Activated CD4-positive, alpha-beta T cell treated with anti-CD3 and anti-CD28 coated beads, Interleukin-2, amount 10 ng/mL, durations not matched to agents 7 days and 5 days (primary cell): ENCODE measurements at regions not wholly inside any gene's neighbourhood (a gene's known extent, or its start where the extent isn't known, plus 50 kb on each side); places are given as distances from the start of the nearest gene placed in this dataset.

Experiments
- CTCF ChIA-PET: fragments of 350-600 bp; sonication (Branson Sonifier 250); formaldehyde crosslinking; loops from one replicate; lab custom pipeline; 2021; ENCODE audit warnings: antibody characterized with exemption; lab: Charles Lee
- POLR2A ChIA-PET: fragments of 350-600 bp; sonication (Branson Sonifier 250); formaldehyde crosslinking; loops from one replicate; lab custom pipeline; 2021; ENCODE audit warnings: antibody characterized with exemption; lab: Charles Lee
- DNase-seq: peaks from one replicate; pipeline ENCODE4 v3.0.0-alpha.2; 2020
- H3K27ac Mint-ChIP-seq: one replicate; pipeline ENCODE4 v1.8.0; 2021; ENCODE audit warnings: mild to moderate bottlenecking, moderate library complexity, mixed read lengths
- H3K27me3 Mint-ChIP-seq: one replicate; pipeline ENCODE4 v1.8.0; 2021; ENCODE audit warnings: mixed read lengths
- H3K36me3 Mint-ChIP-seq: one replicate; pipeline ENCODE4 v1.8.0; 2021; ENCODE audit warnings: low read depth, mixed read lengths
- H3K4me1 Mint-ChIP-seq: one replicate; pipeline ENCODE4 v1.8.0; 2021; ENCODE audit warnings: mixed read lengths
- H3K4me3 Mint-ChIP-seq: one replicate; pipeline ENCODE4 v1.8.0; 2021; ENCODE audit warnings: mild to moderate bottlenecking, moderate library complexity, mixed read lengths
- H3K9me3 Mint-ChIP-seq: one replicate; pipeline ENCODE4 v1.8.0; 2021; ENCODE audit warnings: mixed read lengths

GRCh38 chr16:87131061-87131995, 185.9 kb downstream of the C16orf95 start:
- Mint-ChIP-seq H3K27ac (no peak overlapping the region), H3K4me3 (no peak overlapping the region), H3K9me3 (no peaks in the 10 kb centered on the region), H3K36me3 (no peaks in the 10 kb centered on the region), H3K27me3 (no peaks in the 10 kb centered on the region), H3K4me1 (no peaks in the 10 kb centered on the region)
- ChIA-PET POLR2A (no interaction called here), CTCF (no interaction called here)
- DNase-seq: no peak

- DNase-seq: no peak
- Mint-ChIP-seq H3K27me3 (no peaks in the 10 kb centered on the region), H3K4me1 (no peaks in the 10 kb centered on the region), H3K36me3 (no peaks in the 10 kb centered on the region), H3K4me3 (no peak overlapping the region), H3K27ac (no peak overlapping the region), H3K9me3 (no peaks in the 10 kb centered on the region)
- POLR2A ChIA-PET: no interaction called here
- CTCF ChIA-PET: no interaction called here
These were observed 185.2 kb downstream of the C16orf95 start for GRCh38 chr16:87131996-87132345.

DNA sequence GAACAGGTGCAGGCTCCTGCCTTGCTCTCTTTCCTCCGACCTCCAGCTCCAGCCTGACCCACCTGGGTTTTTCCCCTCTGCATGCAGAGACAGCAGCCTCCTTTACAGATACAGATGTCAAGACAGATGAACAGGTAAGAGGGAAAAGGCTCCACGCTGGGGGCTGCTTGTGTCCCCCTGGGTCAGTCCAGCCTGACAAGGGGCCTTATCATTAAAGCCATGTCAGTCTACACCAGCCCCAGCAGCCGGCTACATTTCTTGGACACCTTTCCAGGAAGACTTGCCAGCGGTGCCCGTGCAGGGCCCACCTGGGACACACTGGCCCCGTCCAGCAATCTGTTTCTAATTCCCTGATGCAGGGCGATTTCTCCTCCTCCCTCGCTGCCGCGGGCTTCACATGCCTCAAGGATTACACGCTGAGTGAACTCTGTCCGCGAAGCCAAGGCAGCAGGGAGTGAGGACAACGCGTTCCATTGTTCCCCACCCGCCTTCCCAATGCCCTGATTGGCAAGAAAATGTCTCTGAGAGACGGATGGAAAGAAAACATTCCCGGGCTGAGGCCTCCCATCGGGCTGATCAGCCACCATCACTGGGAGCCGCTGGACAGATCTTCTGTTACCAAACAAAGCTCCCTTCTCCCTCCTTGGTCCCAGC, 184.7 kb downstream of the C16orf95 start:
- no peaks in the 10 kb centered on the region for H3K36me3 Mint-ChIP-seq

DNA sequence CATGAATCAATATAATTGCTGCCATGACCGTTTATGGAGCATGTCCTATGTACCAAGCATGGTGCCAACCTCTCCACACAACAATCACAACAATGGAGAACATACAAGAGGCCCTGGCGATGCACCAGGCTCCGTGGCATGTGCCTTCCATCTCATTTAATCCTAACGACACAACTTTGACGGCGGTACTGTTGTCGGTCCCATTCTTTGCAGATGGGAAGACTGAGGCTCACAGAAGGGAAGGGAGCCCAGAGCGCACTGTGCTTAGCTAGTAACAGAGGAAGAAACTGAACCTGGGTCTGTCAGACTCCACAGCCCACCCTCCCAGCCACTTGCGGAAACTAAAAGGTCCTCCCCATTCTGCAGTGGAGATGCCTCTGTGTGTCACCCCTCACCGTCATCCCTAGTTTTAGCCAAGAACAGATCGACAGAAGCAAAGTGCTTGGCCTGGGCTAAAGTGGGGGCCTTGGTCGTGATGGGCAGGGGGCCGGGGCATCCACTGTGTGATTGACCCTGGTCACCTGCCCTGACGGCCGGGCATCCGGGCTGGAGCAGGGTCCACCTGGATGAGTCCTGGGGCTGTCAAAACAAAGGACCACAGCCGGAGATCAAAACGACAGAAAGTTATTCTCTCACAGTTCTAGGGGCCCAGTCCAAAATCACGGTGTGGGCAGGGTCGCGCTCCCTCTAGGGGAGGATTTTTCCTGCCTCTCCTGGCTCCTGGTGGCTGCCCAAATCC, 183.9 kb downstream of the C16orf95 start:
- Mint-ChIP-seq H3K27me3 (no peaks in the 10 kb centered on the region), H3K36me3 (no peaks in the 10 kb centered on the region), H3K9me3 (no peaks in the 10 kb centered on the region), H3K27ac (no peak overlapping the region), H3K4me3 (no peak overlapping the region), H3K4me1 (no peaks in the 10 kb centered on the region)
- no peak for DNase-seq
- POLR2A ChIA-PET: no interaction called here
- CTCF ChIA-PET: no interaction called here

More for the DNA sequence above, 184.7 kb downstream of the C16orf95 start:
- H3K9me3 Mint-ChIP-seq: no peaks in the 10 kb centered on the region
- ChIA-PET POLR2A (no interaction called here), CTCF (no interaction called here)
- no peak overlapping the region for H3K4me3 Mint-ChIP-seq
- no peak overlapping the region for H3K27ac Mint-ChIP-seq
- DNase-seq: no peak
- no peaks in the 10 kb centered on the region for H3K27me3 Mint-ChIP-seq
- H3K4me1 Mint-ChIP-seq: no peaks in the 10 kb centered on the region

GRCh38 chr16:87133966-87134627, 183.1 kb downstream of the C16orf95 start:
- CTCF ChIA-PET: no interaction called here
- no peak overlapping the region for H3K4me3 Mint-ChIP-seq
- no peaks in the 10 kb centered on the region for H3K4me1 Mint-ChIP-seq
- POLR2A ChIA-PET: no interaction called here
- H3K36me3 Mint-ChIP-seq: no peaks in the 10 kb centered on the region
- H3K27me3 Mint-ChIP-seq: no peaks in the 10 kb centered on the region
- no peaks in the 10 kb centered on the region for H3K9me3 Mint-ChIP-seq
- no peak for DNase-seq
- no peak overlapping the region for H3K27ac Mint-ChIP-seq

- Mint-ChIP-seq H3K4me3 (no peak overlapping the region), H3K36me3 (no peaks in the 10 kb centered on the region), H3K27ac (no peak overlapping the region), H3K27me3 (no peaks in the 10 kb centered on the region), H3K4me1 (no peaks in the 10 kb centered on the region), H3K9me3 (no peaks in the 10 kb centered on the region)
- CTCF ChIA-PET: no interaction called here
- DNase-seq: no peak
- POLR2A ChIA-PET: no interaction called here
These were observed 182.6 kb downstream of the C16orf95 start for GRCh38 chr16:87134628-87134995.

DNA sequence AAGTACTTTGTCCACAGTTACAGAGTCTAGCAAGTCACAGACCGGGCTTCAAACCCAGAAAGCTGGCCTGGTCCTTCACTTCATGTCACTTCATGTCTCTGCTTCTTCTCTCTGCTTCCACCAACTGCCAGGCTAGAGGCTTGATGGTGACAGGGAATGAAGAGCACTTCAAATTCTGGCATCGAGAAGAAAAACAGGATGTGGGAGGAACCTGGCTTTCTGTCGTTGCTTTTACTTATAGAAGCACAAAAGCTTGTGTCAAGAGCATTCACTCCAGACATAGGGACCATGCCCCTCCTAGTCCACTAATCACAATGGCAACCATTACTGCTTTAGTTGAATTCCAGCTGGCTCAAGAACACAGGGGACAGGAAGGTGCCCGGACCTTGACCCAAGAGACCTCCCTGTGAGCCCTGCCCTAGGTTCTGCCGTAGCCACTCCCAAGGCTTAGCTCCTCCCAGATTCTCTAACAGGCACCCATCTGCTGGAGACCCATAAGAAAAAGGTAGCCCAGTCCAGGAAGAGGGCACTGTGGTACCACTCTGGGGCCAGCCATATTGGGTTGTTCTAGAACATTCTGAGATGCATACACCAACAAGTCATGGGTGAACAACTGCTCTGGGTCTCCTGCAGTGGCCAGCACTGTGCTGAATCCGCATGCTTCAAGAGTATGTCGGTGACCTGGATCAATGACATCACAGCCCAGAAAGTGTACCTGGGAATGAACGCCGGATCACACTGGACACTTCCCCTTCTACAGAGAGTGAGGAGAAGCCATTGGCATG, 181.8 kb downstream of the C16orf95 start:
- Mint-ChIP-seq H3K9me3 (no peaks in the 10 kb centered on the region), H3K27me3 (no peaks in the 10 kb centered on the region), H3K27ac (no peak overlapping the region), H3K4me1 (no peaks in the 10 kb centered on the region), H3K4me3 (no peak overlapping the region), H3K36me3 (no peaks in the 10 kb centered on the region)
- CTCF ChIA-PET: no interaction called here
- DNase-seq: no peak
- POLR2A ChIA-PET: no interaction called here

DNA sequence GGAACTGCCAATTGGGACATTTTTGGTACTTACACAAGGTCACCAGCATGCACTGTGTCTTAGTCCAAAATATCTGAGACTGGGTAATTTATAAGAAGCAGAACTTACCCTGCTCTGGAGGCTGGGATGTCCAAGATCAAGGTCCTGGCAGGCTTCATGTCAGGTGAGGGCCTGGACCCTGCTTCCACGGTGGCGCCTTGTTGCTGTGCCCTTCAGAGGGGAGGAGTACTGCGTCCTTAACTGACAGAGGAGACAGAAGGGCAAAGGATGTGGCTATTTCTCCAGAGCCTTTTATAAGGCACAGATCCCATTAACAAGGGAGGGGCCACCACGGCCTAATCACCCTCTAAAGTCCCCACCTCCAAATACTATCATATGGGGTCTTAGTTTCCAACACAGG, 178.9 kb downstream of the C16orf95 start:
- H3K27ac Mint-ChIP-seq: no peak overlapping the region
- no peak for DNase-seq
- H3K36me3 Mint-ChIP-seq: no peaks in the 10 kb centered on the region
- POLR2A ChIA-PET: no interaction called here
- no peaks in the 10 kb centered on the region for H3K4me1 Mint-ChIP-seq
- H3K27me3 Mint-ChIP-seq: no peaks in the 10 kb centered on the region
- H3K9me3 Mint-ChIP-seq: no peaks in the 10 kb centered on the region
- H3K4me3 Mint-ChIP-seq: no peak overlapping the region
- CTCF ChIA-PET: no interaction called here

GRCh38 chr16:87138738-87139267, 178.4 kb downstream of the C16orf95 start:
- H3K4me3 Mint-ChIP-seq: no peak overlapping the region
- ChIA-PET CTCF (no interaction called here), POLR2A (no interaction called here)
- H3K4me1 Mint-ChIP-seq: no peaks in the 10 kb centered on the region
- no peaks in the 10 kb centered on the region for H3K9me3 Mint-ChIP-seq
- H3K27ac Mint-ChIP-seq: no peak overlapping the region
- DNase-seq: no peak
- H3K27me3 Mint-ChIP-seq: no peaks in the 10 kb centered on the region
- no peaks in the 10 kb centered on the region for H3K36me3 Mint-ChIP-seq

GRCh38 chr16:87140211-87141200, 176.7 kb downstream of the C16orf95 start:
- POLR2A ChIA-PET: no interaction called here
- no peaks in the 10 kb centered on the region for H3K36me3 Mint-ChIP-seq
- CTCF ChIA-PET: no interaction called here
- peak overlapping the region; percentile 1 for H3K27ac Mint-ChIP-seq
- no peaks in the 10 kb centered on the region for H3K4me1 Mint-ChIP-seq
- H3K27me3 Mint-ChIP-seq: peaks cover 2% of the 10 kb centered on the region
- no peak overlapping the region for H3K4me3 Mint-ChIP-seq
- no peak for DNase-seq
- H3K9me3 Mint-ChIP-seq: no peaks in the 10 kb centered on the region

DNA sequence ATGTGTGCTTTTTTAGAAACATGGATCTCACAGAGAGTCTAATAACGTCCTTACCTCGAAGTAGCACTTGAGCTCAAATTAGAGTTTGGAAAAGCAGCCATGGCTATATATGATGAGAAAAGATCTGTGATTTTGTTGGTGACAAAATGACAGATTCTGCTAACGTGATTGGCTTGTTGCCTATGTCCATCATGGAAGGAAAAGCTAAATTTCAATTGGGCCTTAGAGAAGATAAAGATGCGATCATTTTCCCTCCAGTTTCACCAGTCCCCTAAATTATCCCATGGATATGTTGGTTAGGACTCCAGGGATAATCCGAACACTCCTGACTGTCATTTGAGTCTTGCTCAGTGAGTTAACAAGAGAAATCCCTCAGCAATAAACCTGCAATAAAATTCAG, 175.8 kb downstream of the C16orf95 start:
- POLR2A ChIA-PET: no interaction called here
- peaks cover 2% of the 10 kb centered on the region for H3K27me3 Mint-ChIP-seq
- no peak for DNase-seq
- no peaks in the 10 kb centered on the region for H3K4me1 Mint-ChIP-seq
- no peak overlapping the region for H3K27ac Mint-ChIP-seq
- no peaks in the 10 kb centered on the region for H3K36me3 Mint-ChIP-seq
- no peaks in the 10 kb centered on the region for H3K9me3 Mint-ChIP-seq
- no peak overlapping the region for H3K4me3 Mint-ChIP-seq
- CTCF ChIA-PET: no interaction called here
